Kidney tubule cell (primary cell): ENCODE measurements at regions not wholly inside any gene's neighbourhood (a gene's known extent, or its start where the extent isn't known, plus 50 kb on each side); places are given as distances from the start of the nearest gene placed in this dataset.

Experiments
- DNase-seq: peaks from one replicate; pipeline ENCODE4 v3.0.0-alpha.2; 2018; ENCODE audit warnings: low spot score

DNA sequence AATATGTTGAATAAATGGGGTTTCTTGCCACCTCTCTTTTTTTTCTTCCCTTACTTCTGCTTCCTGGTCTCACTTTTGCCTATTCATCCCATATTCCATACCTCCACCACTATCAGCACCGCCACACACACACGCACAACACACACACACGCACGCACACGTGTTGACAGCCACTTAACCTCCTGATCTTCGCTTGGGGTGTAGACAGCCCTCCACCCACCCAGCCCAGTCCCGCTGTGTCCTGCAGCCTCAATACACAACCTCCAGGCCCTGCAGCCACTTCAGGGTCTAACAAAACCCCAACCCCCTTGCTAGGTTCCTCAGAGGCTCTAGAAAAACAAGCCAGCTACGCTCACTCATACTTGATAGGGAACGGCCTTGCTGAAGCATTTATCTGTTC lies 72.3 kb downstream of the LINC00237 start:
- DNase-seq = no peak

DNA sequence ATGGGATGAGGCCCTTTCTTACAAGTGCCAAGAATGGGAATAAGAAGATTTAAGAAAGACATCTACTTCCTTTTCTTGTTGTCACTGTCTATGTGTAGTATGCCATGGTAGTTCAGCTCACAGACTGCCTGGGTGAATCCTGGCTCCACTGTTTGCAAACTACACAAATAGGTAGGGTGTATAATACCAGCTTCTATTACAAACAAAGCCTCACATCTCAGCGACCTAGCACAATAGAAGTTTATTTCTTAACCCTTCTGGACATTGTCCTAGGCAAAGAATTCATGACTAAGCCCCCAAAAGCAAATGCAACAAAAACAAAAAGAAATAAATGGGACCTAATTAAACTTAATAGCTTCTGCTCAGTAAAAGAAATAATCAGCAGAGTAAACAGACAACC lies 74.5 kb downstream of the LINC00237 start:
- DNase-seq = no peak

DNA sequence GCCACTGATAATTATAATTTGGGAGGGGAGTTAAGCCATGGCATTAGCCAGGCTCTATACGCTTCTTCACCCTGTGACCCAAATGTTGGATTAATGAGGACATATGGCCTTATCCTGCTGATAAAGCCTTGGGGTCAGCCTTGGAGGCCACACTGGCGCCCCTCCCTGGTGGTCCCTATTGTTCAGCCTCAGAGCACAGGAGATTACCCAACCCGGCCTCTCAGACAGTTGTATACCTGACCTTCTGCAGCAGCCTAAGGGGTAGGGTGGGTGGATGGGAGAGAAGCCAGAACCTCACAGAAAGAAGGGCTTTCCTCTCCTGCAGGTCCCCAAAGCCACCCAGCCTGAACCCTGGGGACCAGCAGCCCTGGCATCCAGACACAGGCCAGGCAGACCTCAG lies 76.8 kb downstream of the LINC00237 start:
- DNase-seq = no peak

DNA sequence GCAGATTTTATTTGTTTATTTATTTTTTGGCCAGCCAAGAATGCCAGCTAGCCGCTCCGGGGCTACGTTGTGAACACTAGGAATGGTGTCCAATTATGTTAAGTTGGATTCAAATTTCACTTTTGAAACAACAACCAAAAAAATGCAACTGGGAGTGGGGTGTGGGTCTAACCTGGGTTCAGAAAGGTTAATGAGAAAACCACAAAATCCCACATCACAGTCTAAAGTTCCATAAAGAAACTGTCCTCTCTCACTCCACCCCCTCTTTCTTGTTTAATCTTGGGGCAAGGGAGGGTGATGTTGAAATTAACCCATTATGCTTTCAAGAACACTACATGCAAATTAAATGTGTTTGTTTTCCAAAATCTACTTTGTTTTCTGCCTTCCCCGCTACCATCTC lies 77.2 kb downstream of the LINC00237 start:
- DNase-seq = no peak

DNA sequence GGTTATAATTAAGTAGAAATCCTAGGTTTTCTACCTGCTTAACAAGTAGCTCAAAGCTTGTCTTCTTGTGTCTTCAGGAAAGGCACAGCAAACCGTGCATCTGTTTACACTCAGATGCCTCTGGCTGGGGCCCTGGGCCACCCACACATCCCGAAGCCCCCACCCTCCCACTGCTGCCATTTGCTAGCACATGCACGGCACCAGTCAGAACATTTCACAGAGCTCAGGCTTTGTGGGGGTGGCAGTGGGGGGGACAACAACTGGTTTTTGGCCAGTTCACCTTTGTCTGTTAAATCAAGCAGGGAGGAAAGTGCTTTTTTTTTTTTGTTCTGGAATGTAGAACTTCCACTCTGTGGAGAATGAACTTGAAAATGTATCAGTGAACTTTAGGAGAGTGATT lies 77.7 kb downstream of the LINC00237 start:
- DNase-seq = no peak

DNA sequence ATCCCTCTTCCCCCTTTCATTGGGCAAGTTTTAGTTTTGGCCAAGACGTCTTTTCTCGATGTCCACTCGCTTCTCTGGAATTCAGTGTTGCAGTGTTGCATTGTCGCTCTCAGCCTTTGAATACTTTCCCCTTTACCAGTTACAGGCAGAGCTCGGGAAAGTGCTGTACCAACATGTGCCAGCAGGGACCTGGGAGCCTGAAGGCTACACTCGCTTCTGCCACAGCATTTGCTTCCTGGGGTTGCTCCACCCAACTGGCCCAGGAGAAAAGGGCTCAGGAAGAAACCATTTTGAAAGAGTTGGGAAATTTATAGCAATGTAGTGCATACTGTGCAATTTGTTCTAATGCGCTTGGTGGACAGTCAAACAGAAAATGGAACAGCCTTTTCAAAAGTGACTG lies 78.6 kb downstream of the LINC00237 start:
- DNase-seq = peak; percentile 25

DNA sequence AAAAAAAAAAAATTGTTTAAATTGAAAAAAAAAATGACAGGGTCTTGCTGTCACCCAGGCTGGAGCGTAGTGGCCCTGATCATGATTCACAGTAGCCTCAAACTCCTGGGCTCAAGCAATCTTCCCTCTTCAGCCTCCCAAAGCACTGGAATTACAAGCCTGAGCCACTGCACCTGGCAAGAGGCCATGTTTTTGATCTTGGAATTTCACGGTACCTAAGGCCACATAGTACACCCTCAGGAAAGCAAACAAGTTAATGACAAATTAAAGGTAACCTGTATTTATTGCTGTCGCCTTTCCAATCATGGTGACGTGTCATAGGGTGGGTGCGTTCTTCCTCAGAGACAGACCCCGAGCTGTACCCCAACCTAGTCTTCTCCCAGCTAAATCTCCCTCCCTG lies 79.2 kb downstream of the LINC00237 start:
- DNase-seq = no peak

DNA sequence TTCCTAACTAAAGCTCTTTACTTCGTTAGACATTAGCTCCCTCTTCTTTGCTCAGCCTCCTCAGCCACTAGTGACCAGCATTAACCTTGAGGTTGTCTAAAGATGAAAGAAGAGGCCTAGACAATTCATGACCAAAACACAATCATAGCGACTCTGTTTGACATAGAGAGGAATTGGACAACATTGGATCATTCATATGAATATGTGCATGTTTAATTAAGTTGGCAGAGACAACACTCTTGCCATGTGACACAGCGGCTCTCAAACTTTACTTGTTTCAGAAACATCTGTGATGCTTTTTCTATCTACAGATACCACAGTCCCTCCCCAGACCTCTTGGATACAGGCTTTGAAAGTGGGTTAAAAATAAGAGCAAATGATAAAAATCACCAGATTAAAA lies 81.7 kb downstream of the LINC00237 start:
- no peak for DNase-seq

DNA sequence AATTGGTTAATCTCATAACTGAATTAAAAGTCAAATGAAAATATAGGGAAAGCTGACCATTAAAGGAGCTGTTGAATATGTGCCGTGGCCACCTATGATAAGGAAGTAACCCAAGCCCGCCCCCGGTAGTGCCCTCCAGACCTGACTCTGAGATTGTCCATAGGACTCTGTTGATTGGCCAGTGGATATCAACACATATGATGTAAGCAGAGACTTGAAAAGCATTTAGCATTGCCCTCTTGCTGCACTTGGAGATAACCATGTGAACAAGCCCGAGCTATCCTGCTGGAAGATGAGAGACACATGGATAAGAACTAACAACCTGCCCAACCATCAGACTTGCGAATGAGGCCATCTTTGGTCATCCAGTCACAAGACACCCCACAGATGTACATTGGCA lies 83.2 kb downstream of the LINC00237 start:
- DNase-seq = no peak

DNA sequence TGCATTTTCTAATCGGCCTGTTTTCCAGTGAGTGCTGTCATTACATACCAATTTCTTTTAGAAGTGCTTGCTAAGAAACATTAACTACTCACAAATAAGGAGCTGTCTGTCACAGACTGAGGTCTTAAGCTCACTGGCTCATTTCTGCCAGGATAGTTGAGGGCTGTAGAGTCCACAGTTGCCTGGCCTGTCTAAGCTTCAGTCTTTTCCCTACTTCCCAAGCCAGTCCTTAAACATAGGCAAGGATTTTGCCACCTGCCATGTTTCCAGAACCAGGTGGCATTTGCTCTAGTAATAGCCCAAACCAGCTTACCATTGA lies 84.7 kb downstream of the LINC00237 start:
- DNase-seq = no peak

DNA sequence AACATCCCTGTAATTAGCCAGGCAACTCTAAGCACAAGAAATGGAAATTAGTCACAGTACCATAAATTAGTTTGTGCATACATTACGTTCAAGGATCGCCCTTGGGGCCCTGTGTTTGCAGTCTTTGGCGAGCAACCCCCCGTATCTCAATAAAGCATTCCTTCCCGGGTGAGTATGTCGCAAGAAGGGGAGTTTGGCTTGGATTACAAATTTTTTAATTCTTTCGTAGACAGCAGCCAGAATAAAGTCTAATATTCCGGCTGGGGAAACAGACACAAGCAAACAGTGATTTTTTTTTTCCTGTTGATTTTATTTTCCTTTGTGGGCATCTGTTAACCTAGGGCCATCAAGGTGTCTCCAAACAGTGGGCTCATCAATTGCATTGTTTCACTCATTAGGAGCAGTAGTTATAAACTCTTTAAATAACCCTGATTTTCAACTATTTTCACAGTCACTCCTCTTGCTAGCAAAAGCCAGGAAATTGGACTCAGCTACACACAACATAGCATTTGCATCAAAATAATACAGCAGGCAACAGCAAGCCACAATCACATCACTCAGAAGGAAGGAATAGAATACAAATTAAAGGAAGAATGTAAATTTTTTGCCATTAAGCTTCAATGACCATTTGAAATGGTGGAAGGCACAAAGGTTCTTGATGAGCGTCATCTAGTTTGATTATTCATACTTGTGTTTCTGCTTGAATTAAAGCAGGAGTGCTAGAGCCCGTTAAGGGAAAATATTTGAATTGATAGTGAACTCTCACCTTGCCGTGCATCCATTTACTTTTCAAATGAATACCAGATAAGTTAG lies 85.3 kb downstream of the LINC00237 start:
- DNase-seq = no peak

DNA sequence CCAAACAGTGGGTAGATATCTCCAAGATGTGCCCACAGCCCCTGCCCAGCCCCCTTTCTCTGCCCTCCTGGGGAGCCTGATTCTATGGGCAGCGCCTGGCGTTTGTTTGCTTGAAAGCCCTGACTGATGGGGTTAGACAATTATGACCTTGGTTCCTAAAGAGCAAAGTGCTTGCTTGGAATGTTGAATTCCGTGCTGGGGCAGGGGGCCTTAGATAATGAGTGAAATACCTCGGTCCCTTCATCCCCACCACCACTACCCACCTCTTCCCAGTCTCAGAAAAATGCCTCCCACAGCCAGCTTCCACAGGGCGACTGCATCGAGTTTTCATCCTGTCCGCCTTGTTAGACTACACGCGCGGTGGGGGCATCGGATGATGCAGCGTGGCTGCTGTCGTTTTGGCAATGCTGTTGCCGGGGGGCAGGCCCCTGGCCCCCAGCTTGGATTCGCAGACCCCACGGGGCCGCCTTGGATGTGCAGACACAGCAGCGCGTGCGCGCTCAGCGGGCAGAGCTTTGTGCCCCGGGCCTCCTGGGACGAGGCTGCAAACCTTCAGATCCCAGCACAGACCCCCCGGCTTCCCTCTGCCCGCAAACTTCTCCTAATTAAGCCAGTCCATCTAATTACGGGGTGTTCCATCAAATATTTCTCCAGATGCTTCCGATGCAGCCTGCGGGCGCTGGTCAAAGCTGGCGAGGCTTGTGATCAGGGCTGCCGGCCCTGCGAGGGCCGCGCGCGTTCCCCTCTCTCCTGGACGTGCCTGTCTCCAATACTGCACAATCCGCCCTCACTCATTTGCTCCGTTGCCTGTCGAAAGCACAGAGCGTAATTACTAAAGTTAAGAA lies 86.1 kb downstream of the LINC00237 start:
- DNase-seq = no peak

DNA sequence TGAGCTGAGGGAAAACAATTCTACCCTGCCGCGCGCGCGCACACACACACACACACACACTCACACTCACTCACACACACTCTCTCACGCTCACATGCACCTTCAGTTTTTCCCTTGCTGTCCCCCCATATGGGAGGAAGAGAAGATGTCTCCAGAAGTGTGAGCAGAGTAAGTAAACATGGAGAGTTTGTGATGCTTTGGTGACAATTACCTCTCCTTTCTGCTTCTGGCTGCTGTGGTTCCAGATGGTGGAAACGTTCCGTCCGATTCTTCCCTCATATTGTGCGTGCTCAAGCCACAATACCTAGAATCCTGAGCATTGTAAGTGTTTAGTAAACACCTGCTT lies 86.7 kb downstream of the LINC00237 start:
- DNase-seq = no peak

DNA sequence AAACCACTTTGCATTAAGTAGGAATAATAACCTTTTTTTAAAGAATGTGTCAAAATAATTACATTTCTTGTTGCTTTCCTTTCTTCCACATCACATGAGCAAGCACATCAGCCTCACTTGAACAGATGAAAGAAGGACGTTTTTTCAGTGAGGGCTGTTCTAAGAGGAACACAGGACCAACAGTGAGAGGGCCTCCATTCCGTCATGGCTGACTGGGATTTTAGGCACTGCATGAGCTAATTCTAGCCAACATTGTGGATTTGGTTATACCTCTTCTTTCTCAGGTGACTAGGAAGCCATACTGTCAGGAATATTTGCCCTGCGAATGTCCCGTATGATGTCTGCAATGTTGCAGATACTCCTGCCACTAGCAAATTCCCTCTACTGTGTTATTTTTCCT lies 87.6 kb downstream of the LINC00237 start:
- DNase-seq = no peak

DNA sequence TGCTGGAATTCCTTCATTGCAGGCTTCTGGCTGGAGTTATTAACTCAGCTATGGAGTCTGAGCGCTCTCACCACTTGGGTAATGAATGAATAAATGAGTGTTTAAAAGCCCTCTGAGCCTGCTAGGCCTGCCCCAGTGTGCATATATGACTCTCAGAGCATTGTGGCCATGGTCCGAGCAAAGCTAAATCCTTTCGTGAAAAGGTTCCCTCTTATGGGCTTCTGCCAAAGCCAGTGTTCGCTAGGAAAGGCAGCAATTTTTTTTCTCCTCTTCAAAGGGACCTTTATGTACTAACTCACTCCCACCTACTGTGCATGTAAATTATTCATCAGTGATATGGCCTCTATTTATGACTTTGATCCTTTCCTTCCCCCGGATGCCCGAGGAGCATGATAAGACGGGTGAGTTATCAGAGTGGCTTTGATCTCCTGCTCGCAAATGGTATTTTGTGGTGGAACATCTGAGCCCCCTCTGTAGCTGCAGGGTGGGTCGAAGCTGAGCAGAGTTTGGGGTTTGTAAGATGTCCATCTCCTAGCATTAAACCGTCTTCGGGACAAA lies 88.6 kb downstream of the LINC00237 start:
- no peak for DNase-seq

DNA sequence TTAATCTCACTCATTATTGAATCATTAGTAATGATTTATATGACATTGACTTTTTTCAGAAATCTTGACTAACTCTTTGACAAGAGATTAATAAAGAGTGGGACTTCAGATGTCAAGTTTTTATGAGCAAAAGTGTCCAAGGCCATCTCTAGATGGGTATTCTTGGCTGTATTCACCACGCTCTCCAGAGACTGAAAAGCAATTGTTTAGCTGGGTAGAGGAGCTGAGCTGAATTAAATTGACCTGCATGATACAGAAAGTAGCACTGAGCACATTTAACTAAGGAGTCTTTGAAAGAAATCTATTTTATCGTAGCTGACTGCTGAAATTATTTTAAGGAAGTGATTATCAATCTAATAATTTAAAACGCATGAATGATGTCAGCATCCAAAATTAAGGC lies 89.4 kb downstream of the LINC00237 start:
- DNase-seq = no peak

DNA sequence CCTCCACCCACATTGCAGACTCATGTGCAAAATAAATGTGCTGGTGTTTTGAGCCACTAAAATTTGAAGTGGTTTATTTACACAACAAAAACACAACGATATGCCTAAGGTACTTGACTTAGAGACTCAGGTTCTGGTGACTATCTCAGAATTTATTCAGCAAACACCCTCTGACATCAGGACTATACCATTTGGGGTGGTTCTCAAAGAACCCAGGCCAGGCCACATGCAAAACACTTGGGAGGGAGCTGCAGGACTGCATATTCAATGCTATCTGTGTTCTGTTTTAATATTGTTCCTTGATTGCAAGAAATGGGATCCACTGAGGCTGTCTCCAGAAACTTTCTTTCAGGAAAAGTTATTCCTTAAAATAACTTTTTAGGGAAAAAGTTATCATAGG lies 91.6 kb downstream of the LINC00237 start:
- no peak for DNase-seq

DNA sequence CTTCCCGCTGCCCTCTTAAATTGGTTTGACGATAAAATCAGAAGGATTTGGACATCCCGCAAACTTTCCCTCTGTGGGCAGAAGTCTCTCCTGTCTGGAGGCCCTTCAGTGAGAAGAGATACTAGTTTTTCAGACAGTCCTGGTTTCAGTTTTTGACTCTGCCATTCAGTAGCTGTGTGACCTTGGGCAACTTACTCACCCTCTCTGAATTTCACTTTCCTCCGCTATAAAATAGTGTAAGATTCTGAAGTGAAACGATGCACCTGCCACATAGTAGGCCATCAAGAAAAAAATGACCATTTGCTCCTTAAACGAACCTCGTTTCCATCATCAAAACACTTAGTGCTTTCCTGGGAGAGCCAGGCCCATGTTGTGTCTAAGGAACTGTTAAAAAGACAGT lies 97.2 kb downstream of the LINC00237 start:
- DNase-seq = no peak

DNA sequence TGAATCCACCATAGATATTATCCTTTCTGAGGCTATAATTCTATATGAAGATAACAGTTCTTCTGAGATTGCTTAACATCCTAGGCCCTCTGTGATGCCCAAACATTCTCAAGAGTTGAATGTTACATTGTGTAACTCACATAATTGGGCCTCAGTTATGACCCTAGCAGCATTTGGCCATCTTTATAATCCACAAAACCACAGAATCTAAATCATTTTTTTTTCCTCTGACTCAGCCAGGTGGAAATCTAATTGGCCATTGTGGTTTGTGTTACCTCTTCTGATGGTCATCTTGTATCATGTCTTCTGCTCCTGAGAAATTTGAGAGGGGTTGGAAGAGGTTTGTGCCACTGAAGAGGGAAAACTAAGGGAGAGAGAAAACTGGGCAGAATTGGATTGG lies 99.5 kb downstream of the LINC00237 start:
- peak; percentile 36 for DNase-seq

DNA sequence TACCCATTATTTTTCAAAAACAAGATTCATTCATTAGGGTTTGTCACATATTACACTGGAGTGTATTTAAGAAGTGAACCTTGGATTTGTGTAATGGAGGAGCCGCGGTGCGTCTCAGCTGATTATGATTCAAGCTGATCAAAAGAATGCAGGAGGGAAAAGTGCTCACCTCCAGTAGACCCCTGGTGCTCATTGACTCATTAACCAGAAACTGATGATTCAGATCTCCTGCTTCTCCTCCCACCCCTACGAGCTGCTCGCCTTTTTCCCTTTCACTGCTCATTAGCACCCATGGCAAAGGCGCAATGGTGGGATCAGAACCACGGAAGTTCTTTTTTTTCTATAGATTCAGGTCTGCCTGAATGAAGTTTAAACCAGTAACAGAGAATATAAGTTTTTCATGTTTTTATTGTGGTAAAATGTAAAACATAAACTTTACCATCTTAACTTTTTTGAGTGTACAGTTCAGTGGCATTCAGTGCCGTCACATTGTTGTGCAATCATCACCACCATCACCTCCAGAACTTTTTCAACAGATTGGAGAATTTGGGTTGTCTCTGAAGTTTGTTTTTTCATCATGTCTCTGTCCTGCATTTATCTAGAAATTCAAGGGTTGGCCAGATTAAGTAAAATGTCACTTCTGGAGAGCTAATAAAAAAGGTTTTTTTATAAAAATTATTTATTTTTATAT lies 101.6 kb downstream of the LINC00237 start:
- peak; percentile 81 for DNase-seq

DNA sequence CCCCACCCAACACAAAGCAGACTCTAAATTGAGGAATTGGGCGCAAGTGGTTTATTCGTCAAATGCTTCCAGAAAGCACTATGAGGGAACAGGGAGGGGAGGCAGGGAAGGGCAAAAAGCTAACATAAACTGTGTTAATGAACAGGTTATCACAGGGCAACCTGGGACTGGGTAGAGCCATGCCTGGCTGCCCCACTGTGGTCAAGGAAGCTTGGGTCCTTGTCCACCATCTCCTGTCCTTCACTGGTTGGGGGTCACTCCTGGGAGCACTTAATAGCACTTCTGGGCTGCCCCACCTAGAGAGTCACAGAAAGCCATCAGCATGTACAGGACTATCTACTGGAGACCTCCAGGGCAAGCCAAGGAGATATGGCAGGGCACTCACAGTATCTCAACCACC lies 102.3 kb downstream of the LINC00237 start:
- no peak for DNase-seq

DNA sequence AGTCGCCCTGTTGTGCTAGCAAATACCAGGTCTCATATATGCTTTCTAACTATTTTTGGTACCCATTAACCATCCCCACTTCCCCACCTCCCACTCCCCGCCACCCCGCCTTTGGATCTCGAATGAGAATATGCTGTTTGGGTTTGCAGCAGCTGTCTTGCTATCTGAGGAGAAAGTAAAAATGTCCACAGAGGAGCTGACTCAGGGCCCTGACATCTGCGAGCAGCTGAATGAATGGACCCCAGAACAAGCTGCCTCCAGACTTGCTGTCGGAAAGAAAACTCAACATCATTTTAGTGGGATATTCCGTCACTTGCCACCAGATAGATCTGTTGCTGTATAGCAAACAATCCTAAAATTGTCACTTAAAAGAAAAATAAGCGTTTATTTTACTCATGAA lies 103.7 kb downstream of the LINC00237 start:
- no peak for DNase-seq

DNA sequence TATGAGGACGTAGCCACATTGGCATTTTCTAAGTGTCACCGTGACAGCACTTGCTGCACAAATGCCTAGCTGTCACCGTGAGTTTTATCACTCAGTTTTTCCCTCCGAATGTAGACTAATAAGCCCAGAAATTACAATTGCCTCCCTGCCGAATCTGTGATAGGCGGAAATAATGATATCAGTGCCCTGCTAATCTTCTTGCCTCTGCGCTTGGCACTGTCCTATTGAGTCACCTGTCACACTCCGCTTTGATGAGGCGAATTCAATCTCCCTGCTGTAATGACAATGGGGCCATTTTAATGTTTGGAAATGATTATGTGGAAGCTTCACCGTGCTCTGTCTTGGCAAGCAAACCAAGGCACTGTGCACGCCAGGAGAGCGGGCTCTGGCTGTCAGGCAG lies 112.8 kb downstream of the LINC00237 start:
- no peak for DNase-seq
